ENCODE measurements at regions not wholly inside any gene's neighbourhood (a gene's known extent, or its start where the extent isn't known, plus 50 kb on each side); places are given as distances from the start of the nearest gene placed in this dataset.
"Not testable (repeated sequence)": the region's sequence is repeated elsewhere in the genome, so short reads cannot be mapped to it uniquely, and the experiment has no call there.

DNA sequence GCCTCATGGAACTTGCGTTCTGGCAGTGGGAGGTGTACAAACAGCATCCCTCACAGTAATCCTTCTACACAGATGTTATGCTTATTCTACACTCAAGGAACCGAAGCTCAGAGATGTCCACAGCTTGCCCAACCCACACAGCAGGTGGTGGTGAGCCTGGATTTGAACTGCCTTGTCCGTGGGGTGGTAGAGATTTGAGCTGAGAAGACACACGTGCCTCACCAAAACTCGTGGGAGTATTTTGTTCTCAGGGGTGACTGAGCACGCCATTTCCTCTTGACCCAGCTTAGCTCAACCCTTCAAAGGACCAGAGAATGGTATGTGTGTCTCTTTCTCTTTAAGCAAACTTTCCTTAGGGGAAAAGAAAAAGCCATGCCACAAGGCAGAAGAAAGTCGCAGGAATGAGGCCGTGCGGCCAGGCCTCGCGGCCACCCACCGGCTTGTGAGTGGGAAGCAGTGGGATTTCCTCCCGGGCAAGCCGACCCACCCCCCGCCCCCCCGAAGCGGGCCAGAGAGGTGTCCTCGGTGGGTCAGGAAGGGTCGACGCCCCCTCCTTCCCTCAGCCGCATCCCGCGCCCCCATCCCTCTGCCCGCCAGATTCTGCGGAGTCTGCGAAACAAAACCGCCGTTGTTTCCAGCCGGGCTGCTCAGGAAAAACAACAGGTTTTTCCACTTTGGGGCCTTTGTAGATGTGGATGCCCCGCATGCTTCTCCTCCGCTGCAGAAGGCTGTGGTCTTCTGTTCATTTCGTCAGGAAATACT is 123.8 kb upstream of the ZNF469 start:
- not testable (repeated sequence) for TF ChIP-seq SP1 (CRISPR knock-in tag; conservative IDR thresholded peaks at IDR 0.05); ZNF138 (CRISPR knock-in tag; conservative IDR thresholded peaks at IDR 0.05); KAT7 (CRISPR knock-in tag; IDR thresholded peaks at IDR 0.05; ENCODE audit: borderline replicate concordance); SOX15 (CRISPR knock-in tag; IDR thresholded peaks at IDR 0.05); CBFB (CRISPR knock-in tag; IDR thresholded peaks at IDR 0.05; ENCODE audit: low read depth); TEAD1 (CRISPR knock-in tag; IDR thresholded peaks at IDR 0.05)
- TF ChIP-seq, protein P1, sequence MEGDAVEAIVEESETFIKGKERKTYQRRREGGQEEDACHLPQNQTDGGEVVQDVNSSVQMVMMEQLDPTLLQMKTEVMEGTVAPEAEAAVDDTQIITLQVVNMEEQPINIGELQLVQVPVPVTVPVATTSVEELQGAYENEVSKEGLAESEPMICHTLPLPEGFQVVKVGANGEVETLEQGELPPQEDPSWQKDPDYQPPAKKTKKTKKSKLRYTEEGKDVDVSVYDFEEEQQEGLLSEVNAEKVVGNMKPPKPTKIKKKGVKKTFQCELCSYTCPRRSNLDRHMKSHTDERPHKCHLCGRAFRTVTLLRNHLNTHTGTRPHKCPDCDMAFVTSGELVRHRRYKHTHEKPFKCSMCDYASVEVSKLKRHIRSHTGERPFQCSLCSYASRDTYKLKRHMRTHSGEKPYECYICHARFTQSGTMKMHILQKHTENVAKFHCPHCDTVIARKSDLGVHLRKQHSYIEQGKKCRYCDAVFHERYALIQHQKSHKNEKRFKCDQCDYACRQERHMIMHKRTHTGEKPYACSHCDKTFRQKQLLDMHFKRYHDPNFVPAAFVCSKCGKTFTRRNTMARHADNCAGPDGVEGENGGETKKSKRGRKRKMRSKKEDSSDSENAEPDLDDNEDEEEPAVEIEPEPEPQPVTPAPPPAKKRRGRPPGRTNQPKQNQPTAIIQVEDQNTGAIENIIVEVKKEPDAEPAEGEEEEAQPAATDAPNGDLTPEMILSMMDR (IDR thresholded peaks at IDR 0.05) = not testable (repeated sequence)
- TF ChIP-seq, protein P2, sequence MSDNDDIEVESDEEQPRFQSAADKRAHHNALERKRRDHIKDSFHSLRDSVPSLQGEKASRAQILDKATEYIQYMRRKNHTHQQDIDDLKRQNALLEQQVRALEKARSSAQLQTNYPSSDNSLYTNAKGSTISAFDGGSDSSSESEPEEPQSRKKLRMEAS (CRISPR knock-in tag; IDR thresholded peaks at IDR 0.05) = not testable (repeated sequence)
- TF ChIP-seq, protein P3, sequence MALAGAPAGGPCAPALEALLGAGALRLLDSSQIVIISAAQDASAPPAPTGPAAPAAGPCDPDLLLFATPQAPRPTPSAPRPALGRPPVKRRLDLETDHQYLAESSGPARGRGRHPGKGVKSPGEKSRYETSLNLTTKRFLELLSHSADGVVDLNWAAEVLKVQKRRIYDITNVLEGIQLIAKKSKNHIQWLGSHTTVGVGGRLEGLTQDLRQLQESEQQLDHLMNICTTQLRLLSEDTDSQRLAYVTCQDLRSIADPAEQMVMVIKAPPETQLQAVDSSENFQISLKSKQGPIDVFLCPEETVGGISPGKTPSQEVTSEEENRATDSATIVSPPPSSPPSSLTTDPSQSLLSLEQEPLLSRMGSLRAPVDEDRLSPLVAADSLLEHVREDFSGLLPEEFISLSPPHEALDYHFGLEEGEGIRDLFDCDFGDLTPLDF (CRISPR knock-in tag; IDR thresholded peaks at IDR 0.05) = not testable (repeated sequence)
- TF ChIP-seq, protein P4, sequence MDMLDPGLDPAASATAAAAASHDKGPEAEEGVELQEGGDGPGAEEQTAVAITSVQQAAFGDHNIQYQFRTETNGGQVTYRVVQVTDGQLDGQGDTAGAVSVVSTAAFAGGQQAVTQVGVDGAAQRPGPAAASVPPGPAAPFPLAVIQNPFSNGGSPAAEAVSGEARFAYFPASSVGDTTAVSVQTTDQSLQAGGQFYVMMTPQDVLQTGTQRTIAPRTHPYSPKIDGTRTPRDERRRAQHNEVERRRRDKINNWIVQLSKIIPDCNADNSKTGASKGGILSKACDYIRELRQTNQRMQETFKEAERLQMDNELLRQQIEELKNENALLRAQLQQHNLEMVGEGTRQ (CRISPR knock-in tag; IDR thresholded peaks at IDR 0.05) = not testable (repeated sequence)
- TF ChIP-seq, protein P5, sequence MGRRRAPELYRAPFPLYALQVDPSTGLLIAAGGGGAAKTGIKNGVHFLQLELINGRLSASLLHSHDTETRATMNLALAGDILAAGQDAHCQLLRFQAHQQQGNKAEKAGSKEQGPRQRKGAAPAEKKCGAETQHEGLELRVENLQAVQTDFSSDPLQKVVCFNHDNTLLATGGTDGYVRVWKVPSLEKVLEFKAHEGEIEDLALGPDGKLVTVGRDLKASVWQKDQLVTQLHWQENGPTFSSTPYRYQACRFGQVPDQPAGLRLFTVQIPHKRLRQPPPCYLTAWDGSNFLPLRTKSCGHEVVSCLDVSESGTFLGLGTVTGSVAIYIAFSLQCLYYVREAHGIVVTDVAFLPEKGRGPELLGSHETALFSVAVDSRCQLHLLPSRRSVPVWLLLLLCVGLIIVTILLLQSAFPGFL (CRISPR knock-in tag; IDR thresholded peaks at IDR 0.05; ENCODE audit: borderline replicate concordance) = not testable (repeated sequence)
- TF ChIP-seq, protein P6, sequence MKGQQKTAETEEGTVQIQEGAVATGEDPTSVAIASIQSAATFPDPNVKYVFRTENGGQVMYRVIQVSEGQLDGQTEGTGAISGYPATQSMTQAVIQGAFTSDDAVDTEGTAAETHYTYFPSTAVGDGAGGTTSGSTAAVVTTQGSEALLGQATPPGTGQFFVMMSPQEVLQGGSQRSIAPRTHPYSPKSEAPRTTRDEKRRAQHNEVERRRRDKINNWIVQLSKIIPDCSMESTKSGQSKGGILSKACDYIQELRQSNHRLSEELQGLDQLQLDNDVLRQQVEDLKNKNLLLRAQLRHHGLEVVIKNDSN (CRISPR knock-in tag; IDR thresholded peaks at IDR 0.05) = not testable (repeated sequence)

Measured in WTC11 (cell line).